Stimulated activated CD8-positive, alpha-beta memory T cell treated with anti-CD3 and anti-CD28 coated beads, Interleukin-4, amount 100 ng/mL, for 24 hours (primary cell): ENCODE measurements at regions not wholly inside any gene's neighbourhood (a gene's known extent, or its start where the extent isn't known, plus 50 kb on each side); places are given as distances from the start of the nearest gene placed in this dataset.

ENCODE experiments used
- DNase-seq: peaks from one replicate; pipeline ENCODE4 v3.0.0-alpha.2; 2020; ENCODE audit warnings: low read depth

DNA sequence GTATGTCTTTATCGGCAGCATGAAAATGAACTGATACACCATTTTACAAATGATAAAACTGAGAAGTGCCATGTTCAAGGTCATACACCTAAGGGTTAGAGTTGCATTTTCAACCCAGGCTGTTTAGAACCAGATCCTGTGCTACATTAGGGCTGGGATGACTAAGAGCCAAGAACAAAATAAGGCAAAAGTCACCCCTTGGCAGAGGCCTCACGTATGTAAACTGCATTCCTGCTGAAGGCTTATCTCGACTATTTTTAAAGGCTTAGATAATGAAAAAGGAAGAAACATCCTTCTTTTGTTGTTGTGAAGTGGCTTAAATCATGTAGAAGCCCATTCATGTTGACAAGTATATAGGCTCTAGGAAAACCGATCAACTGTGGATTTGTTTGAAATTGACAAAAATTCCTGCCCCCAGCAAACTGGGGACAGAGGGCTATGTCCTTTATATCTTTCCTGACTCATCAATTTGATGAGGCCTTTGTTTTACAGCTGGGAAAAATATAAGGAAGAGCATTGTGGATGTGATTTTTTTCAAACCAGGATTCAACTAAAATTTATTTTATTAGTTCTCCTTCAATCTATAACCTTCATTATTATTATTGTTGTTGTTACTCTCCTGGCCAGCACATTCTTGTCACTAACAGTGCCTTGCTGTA lies 196.5 kb downstream of the SNX18 start:
- DNase-seq: no peak

DNA sequence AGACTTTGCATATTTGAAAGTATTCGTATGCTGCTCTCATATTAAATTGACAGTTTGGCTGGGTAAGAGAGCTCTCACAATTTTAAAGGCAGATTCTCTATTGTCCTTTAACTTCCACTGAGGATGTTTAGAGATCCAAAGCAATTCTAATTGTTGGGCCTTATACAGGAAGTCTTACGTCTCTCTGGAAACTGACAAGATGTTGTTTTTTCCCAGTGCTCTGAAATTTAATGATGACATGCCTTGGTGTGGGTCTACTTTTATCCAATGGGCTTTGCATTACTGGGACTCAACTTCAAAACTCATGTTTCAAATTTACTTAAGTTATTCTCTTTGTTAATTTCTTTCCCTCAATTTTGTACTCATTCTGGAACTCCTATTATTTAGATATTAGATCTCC lies 191.5 kb downstream of the SNX18 start:
- no peak for DNase-seq

DNA sequence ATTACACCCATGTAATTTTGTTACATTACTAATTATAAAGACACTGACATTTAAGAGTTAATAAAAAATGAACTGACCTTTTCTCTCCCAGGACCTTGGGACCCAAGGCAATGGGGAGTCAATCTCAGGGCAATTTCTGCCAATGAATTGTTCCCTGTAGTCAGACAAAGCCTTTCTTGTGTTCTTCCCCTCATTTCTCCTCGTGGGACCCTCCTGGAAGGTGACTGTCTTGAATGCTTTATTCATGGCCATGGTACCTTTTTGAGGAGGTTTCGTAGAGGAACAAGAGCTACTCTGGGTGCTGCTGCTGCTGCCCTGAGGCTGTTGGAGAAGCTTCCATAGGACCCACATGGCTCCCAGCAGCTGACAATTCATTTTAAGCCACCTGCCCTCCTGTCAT lies 190.3 kb downstream of the SNX18 start:
- no peak for DNase-seq

DNA sequence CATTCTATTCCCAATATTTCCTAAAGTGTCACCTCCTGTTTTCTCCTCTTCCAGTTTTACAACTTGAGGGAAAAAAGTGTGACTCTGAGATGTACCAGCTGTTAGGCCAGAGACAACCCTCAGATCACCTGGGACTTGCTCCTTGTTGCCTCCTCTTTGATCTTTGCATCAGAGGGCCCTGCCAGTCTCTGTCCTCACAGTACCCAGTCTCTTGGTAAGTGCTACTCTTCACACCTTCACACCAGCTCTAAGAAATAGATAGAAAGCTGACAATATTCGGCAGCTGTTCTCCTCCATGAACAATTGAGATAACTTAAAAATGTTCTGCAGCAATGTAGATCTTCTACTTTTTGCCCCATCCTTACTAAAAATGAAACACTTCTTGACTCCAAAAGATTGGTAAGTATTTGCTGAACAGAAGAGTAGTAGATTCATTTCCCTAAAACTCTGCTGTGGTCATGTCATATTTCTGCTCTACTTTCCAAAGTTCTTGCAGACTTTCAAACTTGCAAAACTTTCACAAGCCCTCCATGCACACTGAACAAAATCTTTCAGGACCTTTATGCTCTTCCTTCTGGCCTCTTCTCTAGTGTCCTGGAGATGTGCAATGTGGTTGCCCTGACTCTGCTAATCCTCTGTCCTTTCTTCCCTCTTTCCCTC lies 188.6 kb downstream of the SNX18 start:
- DNase-seq: no peak

DNA sequence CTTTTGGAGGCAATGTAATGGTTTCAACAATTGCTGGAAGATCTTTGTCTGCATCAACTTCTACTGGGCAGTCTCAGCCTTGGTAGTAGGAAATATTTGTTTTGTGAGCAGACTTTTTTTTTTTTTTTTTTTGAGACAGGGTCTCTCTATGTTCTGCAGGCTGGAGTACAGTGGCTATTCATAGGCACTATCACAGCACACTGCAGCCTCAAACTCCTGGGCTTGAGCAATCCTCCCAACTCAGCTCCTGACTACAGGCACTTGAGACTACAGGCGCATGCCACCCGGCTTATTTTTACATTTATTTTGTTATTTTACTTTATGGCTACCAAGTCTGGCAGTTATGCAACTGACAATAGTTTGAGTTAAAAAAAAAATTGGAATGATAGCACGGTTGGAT lies 187.3 kb downstream of the SNX18 start:
- no peak for DNase-seq

DNA sequence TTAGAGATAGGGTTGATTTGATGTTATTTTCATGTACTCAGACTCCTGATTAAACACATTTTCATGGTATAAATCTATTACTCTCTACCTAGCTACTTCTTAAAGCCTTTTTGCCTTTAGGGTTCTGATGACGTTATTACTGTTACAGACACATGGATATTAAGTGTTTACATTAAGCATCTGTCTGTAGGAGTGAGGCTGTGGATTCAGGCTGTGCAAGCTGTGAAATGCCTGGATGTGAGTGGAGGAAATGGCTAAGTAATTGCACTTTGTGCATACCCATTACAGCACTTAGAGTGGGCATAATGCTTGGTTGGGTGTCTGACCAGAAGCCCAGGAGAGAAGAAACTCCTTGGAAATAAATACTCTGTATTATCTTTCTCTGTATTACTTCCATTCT lies 186.8 kb downstream of the SNX18 start:
- no peak for DNase-seq

DNA sequence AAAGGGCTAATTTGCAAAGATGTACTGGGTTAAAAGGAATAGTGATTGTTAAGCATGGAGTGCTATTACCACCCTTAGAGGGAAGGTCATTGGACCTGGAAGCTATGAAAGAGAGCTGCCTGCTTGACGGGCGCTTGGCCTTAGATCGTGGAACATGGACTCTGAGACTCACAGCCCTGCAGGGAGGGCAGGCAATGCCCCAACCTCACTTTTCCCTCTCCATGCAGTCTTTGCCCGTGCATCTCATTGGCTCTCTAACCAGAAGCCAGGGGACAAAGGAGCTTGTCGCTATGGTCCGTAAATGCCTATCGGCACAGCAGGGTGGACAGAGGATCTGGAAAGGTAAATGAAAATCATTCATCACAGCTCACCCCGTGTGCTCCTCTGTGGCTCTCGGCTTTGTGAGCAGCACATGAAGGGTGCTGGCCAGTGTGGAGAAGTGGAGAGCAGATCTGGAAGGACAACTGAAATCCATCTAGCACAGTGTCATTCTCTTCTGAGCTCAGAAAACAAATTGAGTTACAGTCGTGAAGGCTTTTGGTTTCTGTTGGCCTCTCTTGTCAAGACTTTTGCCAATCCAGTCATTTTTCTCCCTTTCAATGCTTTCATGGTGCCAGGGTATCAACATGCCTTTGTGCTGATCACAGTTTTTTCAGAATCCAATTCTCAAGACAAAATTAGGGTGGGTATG lies 186.2 kb downstream of the SNX18 start:
- no peak for DNase-seq

DNA sequence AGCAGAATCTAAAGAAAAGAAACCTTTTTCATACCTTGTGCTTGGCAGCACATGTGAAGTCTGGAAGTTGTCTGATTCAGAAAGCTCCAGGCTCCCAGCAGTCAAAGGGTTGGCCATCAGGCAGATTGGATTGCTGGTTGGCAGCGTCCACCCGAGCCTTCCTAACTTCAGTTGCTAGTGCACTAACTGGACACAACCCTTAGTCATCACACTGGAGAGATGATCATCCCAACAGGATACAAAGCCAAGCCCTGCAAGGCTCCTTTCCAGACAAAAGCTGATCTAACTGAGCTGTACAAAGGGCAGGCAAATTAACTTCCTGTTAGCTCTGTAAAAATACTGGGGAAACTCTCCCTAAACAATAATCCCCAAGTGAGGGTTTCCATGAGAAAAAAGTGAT lies 185.6 kb downstream of the SNX18 start:
- DNase-seq: no peak

DNA sequence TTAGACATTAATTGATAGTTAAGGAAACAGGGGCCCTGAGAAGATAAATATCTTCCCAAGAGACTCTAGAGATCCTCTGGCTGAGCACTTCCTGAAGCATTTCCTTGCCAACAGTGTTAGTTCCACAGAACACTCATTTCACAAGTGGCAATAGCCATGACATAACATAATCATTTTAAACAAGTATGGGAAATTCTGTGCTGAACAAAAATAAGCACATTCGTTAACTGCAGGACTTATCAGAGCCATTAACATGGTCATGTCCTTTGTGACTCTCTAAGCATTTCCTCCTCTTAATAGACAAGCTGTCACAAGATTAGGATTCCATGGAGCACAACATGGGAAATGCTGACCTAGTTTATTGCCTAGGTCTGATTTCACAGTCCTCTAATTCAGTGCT lies 184.9 kb downstream of the SNX18 start:
- DNase-seq: no peak

DNA sequence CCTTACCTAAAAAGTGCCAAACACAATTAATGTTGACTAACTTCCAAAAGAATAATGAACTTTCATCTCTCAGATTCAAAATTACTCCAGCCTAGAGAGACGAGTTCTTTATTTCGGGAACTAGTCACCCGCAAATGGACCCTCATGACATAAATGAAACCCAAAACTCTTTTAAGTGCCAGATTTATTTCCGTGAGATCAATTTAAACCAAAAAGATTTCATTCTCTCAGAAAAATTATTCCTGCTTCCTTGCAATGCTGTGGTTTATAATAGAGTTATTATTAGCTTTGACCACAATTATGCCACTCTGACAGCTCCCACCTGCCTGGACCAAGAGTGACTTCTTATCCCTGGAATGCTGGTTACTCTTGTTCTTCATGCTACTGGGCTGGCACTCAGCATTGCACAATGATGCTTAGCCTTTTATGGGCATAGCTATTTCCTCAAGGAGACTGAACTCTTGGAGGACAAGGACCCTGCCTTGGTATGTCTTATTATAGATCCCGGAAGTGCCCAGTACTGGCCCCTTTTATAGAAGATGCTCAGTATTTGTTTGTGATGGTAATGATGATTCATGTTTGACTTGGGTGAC lies 183.5 kb downstream of the SNX18 start:
- DNase-seq: no peak

DNA sequence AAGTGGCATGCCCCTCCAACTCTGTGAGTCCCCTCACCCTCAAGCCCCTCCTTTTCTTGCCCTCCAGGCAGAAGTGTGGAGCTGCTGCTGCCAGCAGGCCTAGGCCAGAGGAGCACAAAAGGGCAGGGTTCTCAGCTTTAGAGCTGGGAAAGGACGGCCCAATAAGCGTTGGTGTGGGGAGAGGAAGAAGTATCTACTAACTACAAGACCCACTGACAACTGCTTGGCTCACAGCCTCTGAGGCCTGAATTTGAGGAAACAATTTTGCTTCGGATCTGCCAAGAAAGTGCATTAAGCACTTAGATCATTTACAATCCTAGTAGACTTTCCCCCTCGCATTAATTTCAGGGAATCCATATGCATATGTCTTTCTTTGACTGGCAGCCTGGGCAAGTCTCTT lies 179.4 kb downstream of the SNX18 start:
- DNase-seq: no peak

DNA sequence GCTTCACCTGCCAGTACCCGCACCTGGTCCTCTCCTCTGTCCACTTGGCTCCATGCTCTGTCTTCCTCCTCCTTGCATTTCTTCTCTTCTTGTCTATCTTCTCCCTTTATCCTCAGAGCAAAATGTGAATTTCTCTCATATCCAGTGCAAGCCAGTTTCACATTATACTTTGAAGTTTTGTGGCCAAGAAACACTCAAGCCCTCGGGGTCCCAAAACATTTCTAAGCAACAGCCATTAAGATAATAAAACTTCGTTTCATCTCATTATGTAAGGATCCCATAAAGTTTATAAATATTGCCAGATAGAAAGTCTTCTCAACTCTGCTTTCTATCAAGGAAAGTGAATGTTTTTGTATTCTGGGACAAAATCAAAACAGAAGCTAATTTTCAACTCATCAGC lies 178.8 kb downstream of the SNX18 start:
- no peak for DNase-seq

DNA sequence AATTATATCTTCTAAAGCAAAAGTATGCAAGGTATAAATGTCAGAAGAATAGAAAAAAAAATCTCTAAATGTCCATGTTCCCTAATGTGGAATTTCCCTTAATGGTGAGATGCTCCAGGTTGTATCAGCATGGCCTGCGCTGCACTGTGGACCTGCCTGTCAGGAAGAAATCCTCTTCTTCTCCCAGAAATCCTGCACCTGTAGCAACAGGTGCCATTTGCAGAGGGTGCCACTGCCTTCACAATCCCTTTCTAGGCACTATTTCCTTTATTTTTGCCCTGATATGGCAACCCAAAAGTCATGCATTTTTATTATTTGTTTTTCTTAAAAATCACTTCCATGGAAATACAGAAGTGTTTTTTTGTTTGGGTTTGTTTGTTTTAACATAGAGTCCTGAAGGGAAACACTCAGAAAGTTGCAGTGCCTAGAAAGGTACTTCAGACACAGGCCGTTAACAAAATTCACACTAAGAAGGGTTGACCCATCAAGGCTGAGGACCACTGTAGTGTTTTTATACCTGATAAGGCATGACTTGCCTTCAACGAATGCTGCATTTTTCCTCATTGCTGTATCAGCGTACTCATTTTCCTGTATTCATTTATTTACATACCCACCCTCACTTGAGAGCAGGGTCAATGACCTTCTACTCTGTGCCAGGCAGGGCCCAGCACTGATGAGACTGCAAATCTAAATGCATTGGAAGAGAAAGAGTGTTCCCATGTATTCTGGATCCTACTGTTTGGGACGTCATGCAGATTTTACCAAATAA lies 177.8 kb downstream of the SNX18 start:
- no peak for DNase-seq

DNA sequence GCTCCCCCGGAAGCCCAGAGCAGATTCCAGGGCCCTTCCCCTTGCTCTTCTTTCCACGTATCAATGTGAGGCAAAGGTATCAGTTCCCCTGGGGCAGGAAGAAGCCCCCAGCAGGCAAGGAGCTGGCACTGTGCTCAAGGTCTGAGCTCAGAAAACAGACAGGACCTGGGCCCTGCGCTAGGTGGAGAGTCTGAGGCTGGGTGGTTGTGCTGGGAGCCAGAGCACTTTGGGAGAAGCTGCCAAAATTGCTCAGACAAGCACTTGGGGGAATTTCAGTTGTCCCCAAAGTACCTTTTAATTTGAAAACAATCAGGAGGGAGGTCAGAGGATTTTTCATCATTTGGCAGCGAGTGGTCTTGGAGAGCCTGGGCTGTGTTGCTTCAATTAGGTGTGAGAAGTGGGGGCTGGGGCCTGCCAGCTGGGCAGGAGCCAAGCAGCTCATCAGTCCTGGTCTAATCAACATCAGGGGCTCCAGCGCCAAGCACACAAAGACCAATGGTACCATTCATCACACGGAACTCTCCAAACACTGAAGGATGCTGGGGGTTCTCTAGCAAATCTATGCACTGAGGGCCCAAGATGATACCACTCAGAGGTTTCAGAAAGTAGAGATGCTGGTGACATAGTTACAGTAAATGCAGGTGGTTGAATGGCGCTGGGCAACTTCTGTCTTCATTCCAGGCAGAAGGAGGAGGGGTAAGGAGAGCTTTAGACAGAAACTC lies 176.5 kb downstream of the SNX18 start:
- no peak for DNase-seq

DNA sequence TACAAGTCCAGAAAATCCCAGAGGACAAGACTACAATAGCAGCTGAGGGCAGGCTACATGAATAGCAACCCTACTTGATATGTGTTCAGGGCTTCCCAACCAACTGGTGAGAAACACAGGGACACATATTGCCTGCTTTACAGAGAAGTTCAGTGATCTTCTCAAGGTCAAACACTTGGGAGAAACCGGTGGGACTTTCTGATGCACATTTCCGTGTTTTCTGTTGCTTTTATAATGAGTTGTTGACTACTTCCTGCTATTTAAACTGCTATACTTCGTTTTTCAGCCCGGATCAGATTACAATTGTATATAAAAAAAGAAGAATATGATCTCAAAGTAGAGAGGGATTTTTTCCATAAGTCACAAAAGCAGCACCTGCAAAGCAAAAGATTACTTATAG lies 175.1 kb downstream of the SNX18 start:
- no peak for DNase-seq

DNA sequence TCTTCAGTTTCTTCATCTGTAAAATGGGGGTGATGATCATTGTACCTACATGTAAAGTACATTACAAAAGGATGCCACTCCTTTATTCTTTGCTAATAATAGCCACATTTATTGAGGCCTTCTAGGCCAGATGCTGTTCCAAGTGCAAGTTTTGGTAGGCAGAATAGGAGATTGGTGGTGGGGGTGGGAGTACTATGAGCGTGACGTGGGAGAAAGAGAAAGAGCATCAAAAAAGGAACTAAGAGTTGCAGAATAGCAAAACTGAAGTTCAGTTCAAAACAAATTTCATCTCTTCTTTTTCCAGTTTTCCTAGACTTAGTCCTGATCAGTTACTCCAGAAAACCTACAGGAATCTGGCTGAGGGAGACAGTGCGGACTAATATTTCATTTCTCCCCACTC lies 174.1 kb downstream of the SNX18 start:
- DNase-seq: no peak

DNA sequence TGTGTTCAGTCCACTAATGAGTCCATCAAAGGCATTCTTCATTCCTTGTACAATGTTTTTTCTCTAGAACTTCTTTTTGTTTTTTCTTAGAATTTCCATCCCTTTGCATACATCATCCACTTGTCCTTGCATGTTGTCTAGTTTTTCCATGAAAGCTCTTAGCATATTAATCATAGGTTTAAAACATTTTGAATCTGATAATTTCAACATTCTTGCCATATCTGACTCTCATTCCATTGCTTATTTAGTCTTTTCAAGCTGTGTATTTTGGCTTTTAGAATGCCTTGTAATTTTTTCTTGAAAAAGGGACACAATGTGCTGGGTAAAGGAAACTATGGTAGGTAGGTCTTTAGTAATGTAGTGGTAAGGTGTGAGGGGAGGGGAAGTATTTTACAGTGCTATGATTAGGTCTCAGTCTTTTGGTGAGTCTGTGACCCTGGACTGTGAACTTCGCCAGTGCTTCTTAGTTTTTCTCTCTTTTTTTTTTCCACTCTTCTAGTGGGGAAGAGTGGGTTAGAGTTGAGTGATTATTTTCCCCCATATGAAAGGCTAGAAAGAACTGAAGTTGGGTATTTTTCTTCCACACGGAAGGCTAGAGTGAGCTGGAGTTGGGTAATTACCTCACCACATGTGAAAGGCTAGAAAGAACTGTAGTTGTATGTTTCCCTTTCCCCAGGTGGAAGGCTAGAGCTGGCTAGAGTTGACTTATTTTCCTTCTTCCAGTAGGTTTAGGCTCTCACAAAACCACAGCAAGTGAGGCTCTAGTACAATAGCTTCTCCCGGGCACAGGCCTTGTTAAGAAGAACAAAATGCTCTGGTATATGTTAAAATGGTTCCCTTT lies 172.1 kb downstream of the SNX18 start:
- DNase-seq: no peak

DNA sequence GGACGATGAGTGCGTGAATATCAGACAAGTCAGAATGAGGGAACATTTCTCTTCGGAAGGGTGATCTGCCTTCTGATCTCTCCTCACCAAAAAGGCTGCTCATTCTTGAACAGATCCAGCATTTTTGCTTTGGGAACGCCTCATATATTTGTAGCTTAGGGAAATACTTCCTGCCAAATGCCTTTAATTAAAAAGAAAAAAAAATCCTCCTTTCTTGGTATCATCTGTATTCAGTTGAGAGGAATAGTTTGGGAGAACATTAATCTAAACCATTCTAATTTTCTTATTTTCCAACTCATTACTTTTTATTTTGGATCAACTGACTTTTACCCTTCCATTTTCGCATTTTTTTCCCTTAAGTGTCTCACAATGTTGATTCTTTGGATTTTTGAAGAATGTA lies 163.4 kb downstream of the SNX18 start:
- DNase-seq: no peak

DNA sequence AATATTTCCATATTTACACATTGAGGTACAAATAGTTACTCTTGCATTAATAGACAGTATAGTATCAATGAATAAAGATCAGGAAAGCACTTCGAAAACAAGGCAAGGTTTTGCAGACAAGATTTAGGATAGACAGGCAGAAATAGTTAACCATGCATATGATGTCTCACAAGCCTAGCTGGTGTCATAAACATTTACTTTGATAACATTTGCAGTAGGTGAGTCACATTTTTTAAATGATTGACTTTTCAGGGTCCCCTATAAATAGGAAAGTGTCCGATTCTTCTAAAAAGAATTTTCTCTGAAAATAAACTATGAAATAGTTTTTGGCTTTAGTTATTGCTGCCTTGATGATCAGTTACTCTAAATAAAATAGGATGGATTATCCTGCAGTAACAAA lies 162.1 kb downstream of the SNX18 start:
- DNase-seq: no peak

DNA sequence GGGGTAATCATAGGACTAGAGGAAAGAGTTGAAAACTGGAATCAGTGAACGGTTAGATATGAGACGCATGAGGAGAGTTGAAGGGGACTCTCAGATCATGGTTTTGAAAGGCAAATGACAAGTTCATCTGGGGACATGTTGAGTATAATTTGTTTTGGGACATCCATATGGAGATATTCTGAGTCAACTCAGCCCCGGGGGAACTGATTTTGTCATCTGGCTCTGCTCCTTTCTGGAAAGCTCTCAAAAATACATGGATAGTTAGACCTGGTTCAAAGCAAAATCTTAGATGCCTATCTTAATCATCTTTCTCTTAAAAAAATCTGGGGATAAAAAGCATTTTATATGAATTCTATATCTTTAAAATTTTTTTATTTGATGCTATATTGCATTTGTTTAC lies 161.2 kb downstream of the SNX18 start:
- DNase-seq: no peak
